ENCODE measurements at regions not wholly inside any gene's neighbourhood (a gene's known extent, or its start where the extent isn't known, plus 50 kb on each side); places are given as distances from the start of the nearest gene placed in this dataset.
A peak's percentile ranks its signal among the peaks of the same experiment; 100 is the strongest.

GRCh38 chr13:50257646-50258045, 242.4 kb downstream of the KCNRG start (continued):
- no peak for TF ChIP-seq ZNF596 (tag by site-specific recombination; IDR thresholded peaks at IDR 0.05)
- TF ChIP-seq SALL2 (tag by site-specific recombination; IDR thresholded peaks at IDR 0.05; ENCODE audit: borderline replicate concordance), result no peak

- no peak overlapping the region for H3K27ac ChIP-seq (ENCODE audit: extremely low read depth, low read depth, low read length)
- CTCF ChIA-PET, result no interaction called here
- H3K9me3 ChIP-seq (ENCODE audit: control insufficient read depth, insufficient read depth, low read depth, low read length), result no peaks in the 10 kb centered on the region
- H3K4me3 ChIP-seq (ENCODE audit: low read depth, low read length), result no peak overlapping the region
- TF ChIP-seq ZBTB6 (tag by site-specific recombination; IDR thresholded peaks at IDR 0.05), result peak; percentile 73
- no peak for TF ChIP-seq ZEB2 (tag by site-specific recombination; IDR thresholded peaks at IDR 0.05)
- peak; percentile 43; the same call in 1 of the 2 replicates for TF ChIP-seq ZNF600 (tag by site-specific recombination; IDR thresholded peaks at IDR 0.05)
- no peak for TF ChIP-seq ZNF560 (tag by site-specific recombination; IDR thresholded peaks at IDR 0.05; ENCODE audit: borderline replicate concordance)
- TF ChIP-seq ZNF19 (tag by site-specific recombination; IDR thresholded peaks at IDR 0.05; ENCODE audit: low read depth), result no peak
- TF ChIP-seq ZNF837 (tag by site-specific recombination; IDR thresholded peaks at IDR 0.05), result no peak
- no peak for TF ChIP-seq RBAK (tag by site-specific recombination; IDR thresholded peaks at IDR 0.05)
- H3K36me3 ChIP-seq (ENCODE audit: control insufficient read depth in 2 of 2, insufficient read depth in 1 of 2, low read length in 2 of 2), result no peaks in the 10 kb centered on the region
- no peaks in the 10 kb centered on the region for H3K4me1 ChIP-seq (ENCODE audit: control insufficient read depth, insufficient read depth, low read length)
- POLR2A ChIA-PET, result no interaction called here
Measured at GRCh38 chr13:50261130-50261901, 246.1 kb downstream of the KCNRG start.

GRCh38 chr13:50267066-50267465, 251.8 kb downstream of the KCNRG start:
- no peaks in the 10 kb centered on the region for H3K36me3 ChIP-seq (ENCODE audit: control insufficient read depth in 2 of 2, insufficient read depth in 1 of 2, low read length in 2 of 2)
- H3K4me1 ChIP-seq (ENCODE audit: control insufficient read depth, insufficient read depth, low read length), result peaks cover 2% of the 10 kb centered on the region; the same call in 1 of the 2 replicates
- no peaks in the 10 kb centered on the region for H3K9me3 ChIP-seq (ENCODE audit: control insufficient read depth, insufficient read depth, low read depth, low read length)
- H3K27ac ChIP-seq (ENCODE audit: extremely low read depth, low read depth, low read length), result no peak overlapping the region
- CTCF ChIA-PET, result no interaction called here
- H3K4me3 ChIP-seq (ENCODE audit: low read depth, low read length), result no peak overlapping the region
- POLR2A ChIA-PET, result no interaction called here
- no peak for TF ChIP-seq ZNF223 (tag by site-specific recombination; IDR thresholded peaks at IDR 0.05)
- TF ChIP-seq AEBP2 (tag by site-specific recombination; IDR thresholded peaks at IDR 0.05; ENCODE audit: borderline replicate concordance), result no peak
- no peak for TF ChIP-seq SCRT2 (tag by site-specific recombination; IDR thresholded peaks at IDR 0.05)
- no peak for TF ChIP-seq OSR2 (tag by site-specific recombination; IDR thresholded peaks at IDR 0.05)
- TF ChIP-seq KLF8 (tag by site-specific recombination; IDR thresholded peaks at IDR 0.05), result no peak
- TF ChIP-seq ZNF404 (tag by site-specific recombination; IDR thresholded peaks at IDR 0.05), result no peak
- TF ChIP-seq MYNN (tag by site-specific recombination; IDR thresholded peaks at IDR 0.05; ENCODE audit: borderline replicate concordance), result no peak
- no peak for TF ChIP-seq ZNF629 (tag by site-specific recombination; IDR thresholded peaks at IDR 0.05)
- TF ChIP-seq, protein P1, sequence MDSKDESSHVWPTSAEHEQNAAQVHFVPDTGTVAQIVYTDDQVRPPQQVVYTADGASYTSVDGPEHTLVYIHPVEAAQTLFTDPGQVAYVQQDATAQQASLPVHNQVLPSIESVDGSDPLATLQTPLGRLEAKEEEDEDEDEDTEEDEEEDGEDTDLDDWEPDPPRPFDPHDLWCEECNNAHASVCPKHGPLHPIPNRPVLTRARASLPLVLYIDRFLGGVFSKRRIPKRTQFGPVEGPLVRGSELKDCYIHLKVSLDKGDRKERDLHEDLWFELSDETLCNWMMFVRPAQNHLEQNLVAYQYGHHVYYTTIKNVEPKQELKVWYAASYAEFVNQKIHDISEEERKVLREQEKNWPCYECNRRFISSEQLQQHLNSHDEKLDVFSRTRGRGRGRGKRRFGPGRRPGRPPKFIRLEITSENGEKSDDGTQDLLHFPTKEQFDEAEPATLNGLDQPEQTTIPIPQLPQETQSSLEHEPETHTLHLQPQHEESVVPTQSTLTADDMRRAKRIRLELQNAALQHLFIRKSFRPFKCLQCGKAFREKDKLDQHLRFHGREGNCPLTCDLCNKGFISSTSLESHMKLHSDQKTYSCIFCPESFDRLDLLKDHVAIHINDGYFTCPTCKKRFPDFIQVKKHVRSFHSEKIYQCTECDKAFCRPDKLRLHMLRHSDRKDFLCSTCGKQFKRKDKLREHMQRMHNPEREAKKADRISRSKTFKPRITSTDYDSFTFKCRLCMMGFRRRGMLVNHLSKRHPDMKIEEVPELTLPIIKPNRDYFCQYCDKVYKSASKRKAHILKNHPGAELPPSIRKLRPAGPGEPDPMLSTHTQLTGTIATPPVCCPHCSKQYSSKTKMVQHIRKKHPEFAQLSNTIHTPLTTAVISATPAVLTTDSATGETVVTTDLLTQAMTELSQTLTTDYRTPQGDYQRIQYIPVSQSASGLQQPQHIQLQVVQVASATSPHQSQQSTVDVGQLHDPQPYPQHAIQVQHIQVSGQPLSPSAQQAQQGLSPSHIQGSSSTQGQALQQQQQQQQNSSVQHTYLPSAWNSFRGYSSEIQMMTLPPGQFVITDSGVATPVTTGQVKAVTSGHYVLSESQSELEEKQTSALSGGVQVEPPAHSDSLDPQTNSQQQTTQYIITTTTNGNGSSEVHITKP (tag by site-specific recombination; IDR thresholded peaks at IDR 0.05), result no peak
- TF ChIP-seq ZFHX2 (tag by site-specific recombination; conservative IDR thresholded peaks at IDR 0.05), result no peak
- TF ChIP-seq OVOL3 (tag by site-specific recombination; IDR thresholded peaks at IDR 0.05), result no peak
- no peak for TF ChIP-seq ZNF341 (tag by site-specific recombination; IDR thresholded peaks at IDR 0.05; ENCODE audit: low read depth)
- no peak for TF ChIP-seq ZNF311 (tag by site-specific recombination; IDR thresholded peaks at IDR 0.05; ENCODE audit: borderline replicate concordance)
- TF ChIP-seq ZNF791 (tag by site-specific recombination; IDR thresholded peaks at IDR 0.05), result no peak
- no peak for TF ChIP-seq ZNF843 (tag by site-specific recombination; IDR thresholded peaks at IDR 0.05)
- no peak for TF ChIP-seq ZNF76 (tag by site-specific recombination; IDR thresholded peaks at IDR 0.05; ENCODE audit: borderline replicate concordance, low read depth)
- TF ChIP-seq, protein P2, sequence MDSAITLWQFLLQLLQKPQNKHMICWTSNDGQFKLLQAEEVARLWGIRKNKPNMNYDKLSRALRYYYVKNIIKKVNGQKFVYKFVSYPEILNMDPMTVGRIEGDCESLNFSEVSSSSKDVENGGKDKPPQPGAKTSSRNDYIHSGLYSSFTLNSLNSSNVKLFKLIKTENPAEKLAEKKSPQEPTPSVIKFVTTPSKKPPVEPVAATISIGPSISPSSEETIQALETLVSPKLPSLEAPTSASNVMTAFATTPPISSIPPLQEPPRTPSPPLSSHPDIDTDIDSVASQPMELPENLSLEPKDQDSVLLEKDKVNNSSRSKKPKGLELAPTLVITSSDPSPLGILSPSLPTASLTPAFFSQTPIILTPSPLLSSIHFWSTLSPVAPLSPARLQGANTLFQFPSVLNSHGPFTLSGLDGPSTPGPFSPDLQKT (IDR thresholded peaks at IDR 0.05; ENCODE audit: borderline replicate concordance, low read depth, low read length), result no peak
- no peak for TF ChIP-seq ZNF837 (tag by site-specific recombination; IDR thresholded peaks at IDR 0.05)

Measured in HEK293 (cell line).